Uterus (tissue), 3 donors: ENCODE measurements at regions not wholly inside any gene's neighbourhood (a gene's known extent, or its start where the extent isn't known, plus 50 kb on each side); places are given as distances from the start of the nearest gene placed in this dataset.

Experiments used
- DNase-seq, 2 donors: peaks; one replicate each; pipeline ENCODE4 v3.0.0-alpha.2; 2019 to 2020
- H3K27ac ChIP-seq, 2 donors: fragments of 200-600 bp; sonication (generic); 1 replicate in 1 of 2; 2 replicates in 1 of 2; pipeline ENCODE4 v1.5.1; 2016 to 2018
- H3K27me3 ChIP-seq, 2 donors: fragments of 200-600 bp; sonication (generic); one replicate each; pipeline ENCODE4 v1.5.1; 2018 to 2019; ENCODE audit warnings: control low read depth in 1 of 2
- H3K36me3 ChIP-seq, 2 donors: fragments of 200-600 bp; sonication (generic); one replicate each; pipeline ENCODE4 v1.5.1; 2019; ENCODE audit warnings: control low read depth in 1 of 2
- H3K4me1 ChIP-seq, 2 donors: fragments of 200-600 bp; sonication (generic); one replicate each; pipeline ENCODE4 v1.5.1; 2018 to 2019; ENCODE audit warnings: control low read depth in 1 of 2
- H3K4me3 ChIP-seq, 2 donors: fragments of 200-600 bp; sonication (generic); 1 replicate in 1 of 2; 2 replicates in 1 of 2; pipeline ENCODE4 v1.5.1; 2018 to 2019; ENCODE audit warnings: mild to moderate bottlenecking in 1 of 2
- H3K9me3 ChIP-seq, 2 donors: fragments of 200-600 bp; sonication (generic); one replicate each; pipeline ENCODE4 v1.5.1; 2019; ENCODE audit warnings: control low read depth in 1 of 2
- POLR2A ChIP-seq, 2 donors: fragments of 450-650 bp; IDR thresholded peaks; one replicate each; pipeline ENCODE4 v1.6.1; 2016; ENCODE audit warnings: antibody characterized with exemption in 2 of 2, mild to moderate bottlenecking in 1 of 2, moderate library complexity in 1 of 2
- intact Hi-C: fragments of 100-400 bp; cut with DNase I; formaldehyde crosslinking; loops from one replicate; pipeline ENCODE4 v1.15.1; 2023; ENCODE audit warnings: low total_unique reads
- TF ChIP-seq, protein P1 (sequence below), 4 experiments: fragments of 200-600 bp in 2 of 4; fragments of 450-650 bp in 2 of 4; sonication (generic) in 2 of 4; IDR thresholded peaks; one replicate each; pipeline ENCODE4 v1.5.1; 2016 to 2019; ENCODE audit warnings: antibody characterized with exemption in 4 of 4, mild to moderate bottlenecking in 2 of 4, moderate library complexity in 1 of 4
- donor health status: DM: yes; HTN: yes; CAD: no.

DNA sequence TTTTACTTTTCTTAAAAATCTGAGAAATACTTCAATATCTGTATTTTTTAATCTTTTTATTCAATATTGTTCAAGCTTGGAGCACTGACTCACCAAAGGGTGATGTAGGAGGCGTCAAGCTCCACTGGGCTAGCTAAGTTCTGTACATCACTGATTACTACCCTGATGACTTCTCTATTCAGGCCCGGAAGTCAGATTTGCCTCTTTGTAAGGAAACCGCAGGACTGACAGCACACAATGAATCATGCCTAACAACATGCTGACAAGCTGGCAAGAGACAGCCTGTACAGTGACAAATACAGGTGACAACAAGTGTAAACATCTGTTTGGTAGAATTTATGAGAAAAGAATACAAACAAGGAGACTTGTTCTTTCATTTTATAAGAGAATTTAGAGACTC lies 627.9 kb upstream of the RORB start:
- Histone ChIP-seq H3K9me3 (no peaks in the 10 kb centered on the region), H3K36me3 (no peaks in the 10 kb centered on the region), H3K4me1 (no peaks in the 10 kb centered on the region), H3K27ac (no peak overlapping the region), H3K27me3 (no peaks in the 10 kb centered on the region), H3K4me3 (no peak overlapping the region)
- no peak for TF ChIP-seq POLR2A (IDR thresholded peaks at IDR 0.05)
- intact Hi-C loops = no loop called here
- DNase-seq = no peak

DNA sequence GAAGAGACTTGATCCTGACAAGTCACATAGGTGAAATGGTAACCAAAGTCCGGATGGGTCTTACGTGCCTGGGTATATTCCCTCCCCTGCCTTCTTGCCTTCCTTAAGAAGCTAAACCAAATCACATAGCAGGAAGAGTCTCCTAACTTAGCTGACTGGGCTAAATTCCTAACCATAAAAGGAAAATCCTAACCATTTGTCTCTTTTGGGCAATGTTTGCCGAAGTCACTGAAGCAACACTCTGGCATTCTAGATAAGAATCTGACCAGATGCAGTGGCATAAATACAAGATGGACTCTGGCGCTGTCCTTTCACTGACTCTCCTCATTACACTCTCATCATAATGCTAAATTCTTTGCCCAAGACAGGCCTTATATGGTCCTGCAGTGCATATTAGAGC lies 625.5 kb upstream of the RORB start:
- intact Hi-C loops = no loop called here
- H3K36me3 ChIP-seq = no peaks in the 10 kb centered on the region
- TF ChIP-seq, protein P1, sequence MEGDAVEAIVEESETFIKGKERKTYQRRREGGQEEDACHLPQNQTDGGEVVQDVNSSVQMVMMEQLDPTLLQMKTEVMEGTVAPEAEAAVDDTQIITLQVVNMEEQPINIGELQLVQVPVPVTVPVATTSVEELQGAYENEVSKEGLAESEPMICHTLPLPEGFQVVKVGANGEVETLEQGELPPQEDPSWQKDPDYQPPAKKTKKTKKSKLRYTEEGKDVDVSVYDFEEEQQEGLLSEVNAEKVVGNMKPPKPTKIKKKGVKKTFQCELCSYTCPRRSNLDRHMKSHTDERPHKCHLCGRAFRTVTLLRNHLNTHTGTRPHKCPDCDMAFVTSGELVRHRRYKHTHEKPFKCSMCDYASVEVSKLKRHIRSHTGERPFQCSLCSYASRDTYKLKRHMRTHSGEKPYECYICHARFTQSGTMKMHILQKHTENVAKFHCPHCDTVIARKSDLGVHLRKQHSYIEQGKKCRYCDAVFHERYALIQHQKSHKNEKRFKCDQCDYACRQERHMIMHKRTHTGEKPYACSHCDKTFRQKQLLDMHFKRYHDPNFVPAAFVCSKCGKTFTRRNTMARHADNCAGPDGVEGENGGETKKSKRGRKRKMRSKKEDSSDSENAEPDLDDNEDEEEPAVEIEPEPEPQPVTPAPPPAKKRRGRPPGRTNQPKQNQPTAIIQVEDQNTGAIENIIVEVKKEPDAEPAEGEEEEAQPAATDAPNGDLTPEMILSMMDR (IDR thresholded peaks at IDR 0.05) = no peak
- TF ChIP-seq POLR2A (IDR thresholded peaks at IDR 0.05) = no peak
- H3K27me3 ChIP-seq = no peaks in the 10 kb centered on the region
- no peak for DNase-seq
- no peak overlapping the region for H3K4me3 ChIP-seq
- H3K9me3 ChIP-seq = no peaks in the 10 kb centered on the region
- H3K4me1 ChIP-seq = no peaks in the 10 kb centered on the region
- no peak overlapping the region for H3K27ac ChIP-seq

DNA sequence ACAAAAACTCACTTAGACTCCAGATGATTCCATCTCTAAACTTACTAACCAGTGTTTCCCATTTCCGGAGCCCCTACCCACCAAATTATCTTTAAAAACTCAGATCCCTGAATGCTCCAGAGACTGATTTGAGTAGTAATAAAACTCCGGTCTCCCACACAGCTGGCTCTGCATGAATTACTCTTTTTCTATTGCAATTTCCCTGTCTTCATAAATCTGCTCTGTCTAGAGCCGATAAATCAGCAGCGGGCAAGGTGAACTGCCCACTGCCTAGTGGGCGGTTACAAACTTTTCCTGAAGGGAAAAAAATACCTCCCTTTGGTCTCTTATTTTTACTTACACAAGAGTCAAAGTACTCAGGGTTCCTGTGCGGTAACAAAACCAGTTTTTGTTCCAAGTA lies 624.4 kb upstream of the RORB start:
- H3K27me3 ChIP-seq = no peaks in the 10 kb centered on the region
- H3K27ac ChIP-seq = no peak overlapping the region
- no peak for DNase-seq
- intact Hi-C loops = no loop called here
- TF ChIP-seq, protein P1 (IDR thresholded peaks at IDR 0.05) = no peak
- TF ChIP-seq POLR2A (IDR thresholded peaks at IDR 0.05) = no peak
- no peaks in the 10 kb centered on the region for H3K9me3 ChIP-seq
- no peaks in the 10 kb centered on the region for H3K4me1 ChIP-seq
- no peak overlapping the region for H3K4me3 ChIP-seq
- H3K36me3 ChIP-seq = no peaks in the 10 kb centered on the region

DNA sequence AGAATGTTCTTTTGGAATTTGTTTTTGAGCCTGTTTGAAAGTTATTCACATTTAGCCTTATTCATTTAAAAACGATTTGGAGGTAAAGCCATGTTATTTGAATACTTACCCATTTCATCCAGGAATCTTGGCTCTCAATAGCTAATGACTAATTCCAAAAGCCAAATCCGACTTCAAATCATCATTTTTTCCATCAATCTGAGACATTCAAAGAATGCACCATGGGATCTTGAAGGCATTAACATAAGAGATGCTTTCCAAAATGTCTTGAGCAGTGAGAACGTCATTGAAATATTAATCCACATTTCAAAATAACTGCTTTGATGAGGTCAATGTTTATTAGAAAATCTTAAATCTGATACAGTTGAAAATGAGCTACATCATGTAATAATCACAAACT lies 617.0 kb upstream of the RORB start:
- no peaks in the 10 kb centered on the region for H3K36me3 ChIP-seq
- DNase-seq = no peak
- no peaks in the 10 kb centered on the region for H3K9me3 ChIP-seq
- TF ChIP-seq, protein P1 (IDR thresholded peaks at IDR 0.05) = no peak
- no peak for TF ChIP-seq POLR2A (IDR thresholded peaks at IDR 0.05)
- H3K4me1 ChIP-seq = no peaks in the 10 kb centered on the region
- H3K27ac ChIP-seq = no peak overlapping the region
- no peak overlapping the region for H3K4me3 ChIP-seq
- intact Hi-C loops = no loop called here
- H3K27me3 ChIP-seq = no peaks in the 10 kb centered on the region

DNA sequence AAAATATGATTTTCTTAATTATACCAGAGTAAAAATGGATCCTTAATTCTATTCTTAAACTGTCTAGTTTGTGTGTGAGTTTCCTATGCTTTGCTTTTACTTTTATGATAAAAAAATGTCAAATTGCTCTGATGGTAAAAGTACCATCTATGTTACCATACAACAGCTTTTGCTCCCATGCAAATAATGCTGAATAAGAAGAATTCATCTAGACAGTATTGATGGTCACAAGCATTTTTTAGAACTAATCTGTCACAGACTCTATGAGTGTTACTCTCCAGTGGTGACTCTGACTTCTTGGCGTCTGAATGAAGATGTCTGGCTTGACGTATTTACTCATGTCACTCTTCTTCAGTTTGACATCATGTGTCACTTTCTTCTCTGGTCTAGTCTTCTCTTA lies 608.1 kb upstream of the RORB start:
- DNase-seq = no peak
- no peak overlapping the region for H3K27ac ChIP-seq
- no peak overlapping the region for H3K4me3 ChIP-seq
- TF ChIP-seq, protein P1 (IDR thresholded peaks at IDR 0.05) = no peak
- no peak for TF ChIP-seq POLR2A (IDR thresholded peaks at IDR 0.05)
- intact Hi-C loops = no loop called here
- no peaks in the 10 kb centered on the region for H3K9me3 ChIP-seq
- H3K4me1 ChIP-seq = no peaks in the 10 kb centered on the region
- no peaks in the 10 kb centered on the region for H3K36me3 ChIP-seq
- no peaks in the 10 kb centered on the region for H3K27me3 ChIP-seq

DNA sequence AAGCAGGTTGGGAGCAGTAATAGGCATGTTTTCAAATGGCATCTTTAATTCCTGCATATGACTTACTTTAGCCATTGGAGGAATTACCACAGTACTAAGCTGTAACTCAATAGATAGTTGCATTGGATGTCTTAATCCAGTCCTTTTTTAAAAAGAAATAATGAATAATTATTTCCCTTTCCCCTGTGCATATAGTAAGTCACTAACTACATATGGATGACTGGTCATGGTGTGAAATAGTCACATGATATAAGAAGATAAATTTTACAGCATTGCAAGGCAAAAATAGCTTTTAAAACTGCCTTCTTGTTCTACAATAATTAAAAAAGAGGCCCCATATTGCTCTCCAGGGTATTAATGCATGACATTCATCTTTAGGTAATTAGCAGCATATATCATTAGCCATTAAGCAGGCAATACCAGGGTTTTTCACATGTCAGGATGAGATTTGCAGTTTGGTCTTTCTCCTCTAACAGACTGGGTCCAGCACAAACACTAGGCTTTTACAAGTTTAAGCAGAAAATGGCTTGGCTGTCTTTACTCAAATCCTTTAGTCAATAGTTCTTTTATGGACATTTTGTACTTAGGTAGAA lies 606.4 kb upstream of the RORB start:
- intact Hi-C loops = no loop called here

More for the DNA sequence above, 606.4 kb upstream of the RORB start:
- TF ChIP-seq, protein P1 (IDR thresholded peaks at IDR 0.05) = no peak
- TF ChIP-seq POLR2A (IDR thresholded peaks at IDR 0.05) = no peak
- Histone ChIP-seq H3K9me3 (no peaks in the 10 kb centered on the region), H3K4me3 (no peak overlapping the region), H3K36me3 (no peaks in the 10 kb centered on the region), H3K4me1 (no peaks in the 10 kb centered on the region), H3K27me3 (no peaks in the 10 kb centered on the region), H3K27ac (no peak overlapping the region)
- no peak for DNase-seq
